Neural progenitor cell (in vitro differentiated cells): ENCODE measurements at regions not wholly inside any gene's neighbourhood (a gene's known extent, or its start where the extent isn't known, plus 50 kb on each side); places are given as distances from the start of the nearest gene placed in this dataset.
"Not testable (repeated sequence)": the region's sequence is repeated elsewhere in the genome, so short reads cannot be mapped to it uniquely, and the experiment has no call there.

ENCODE experiments used
- DNase-seq: peaks from one replicate; pipeline ENCODE4 v3.0.0-alpha.2; 2016; ENCODE audit warnings: low spot score
- H2AFZ ChIP-seq: fragments of 200-600 bp; sonication (generic); replicated peaks from 2 replicates; pipeline ENCODE4 v1.6.1; 2016; ENCODE audit warnings: antibody characterized with exemption
- H3F3A ChIP-seq: fragments of 200-600 bp; sonication (generic); 2 replicates; pipeline ENCODE4 v1.6.1; 2016; ENCODE audit warnings: antibody characterized with exemption, low read depth
- H3K27ac ChIP-seq: fragments of 200-600 bp; sonication (generic); 2 replicates; pipeline ENCODE4 v1.5.1; 2016; ENCODE audit warnings: mild to moderate bottlenecking
- H3K27me3 ChIP-seq: fragments of 200-600 bp; sonication (generic); 2 replicates; pipeline ENCODE4 v1.6.1; 2016; ENCODE audit warnings: mild to moderate bottlenecking, moderate library complexity
- H3K36me3 ChIP-seq: fragments of 200-600 bp; sonication (generic); 2 replicates; pipeline ENCODE4 v1.5.1; 2016
- H3K4me1 ChIP-seq: fragments of 200-600 bp; sonication (generic); 2 replicates; pipeline ENCODE4 v1.6.1; 2016; ENCODE audit warnings: mixed run types
- H3K4me2 ChIP-seq: fragments of 200-600 bp; sonication (generic); 2 replicates; pipeline ENCODE4 v1.6.1; 2016
- H3K4me3 ChIP-seq: fragments of 200-600 bp; sonication (generic); 2 replicates; pipeline ENCODE4 v1.5.1; 2016
- H3K79me2 ChIP-seq: fragments of 200-600 bp; sonication (generic); 2 replicates; pipeline ENCODE4 v1.6.1; 2016; ENCODE audit warnings: low read depth
- H3K9ac ChIP-seq: fragments of 200-600 bp; sonication (generic); 2 replicates; pipeline ENCODE4 v1.6.1; 2016
- H3K9me3 ChIP-seq: fragments of 200-600 bp; sonication (generic); 2 replicates; pipeline ENCODE4 v1.5.1; 2016; ENCODE audit warnings: low read depth
- H4K20me1 ChIP-seq: fragments of 200-600 bp; sonication (generic); 2 replicates; pipeline ENCODE4 v1.6.1; 2016; ENCODE audit warnings: low read depth
- H3K27ac Mint-ChIP-seq: 3 replicates; pipeline ENCODE4 v1.8.0; 2021; ENCODE audit warnings: mixed read lengths
- H3K27me3 Mint-ChIP-seq: 2 replicates; pipeline ENCODE4 v1.8.0; 2022; ENCODE audit warnings: low read depth, mild to moderate bottlenecking, inconsistent platforms, moderate library complexity, mixed read lengths; ENCODE audit not compliant: insufficient read depth
- H3K36me3 Mint-ChIP-seq: 3 replicates; pipeline ENCODE4 v1.8.0; 2021; ENCODE audit warnings: mixed read lengths
- H3K4me1 Mint-ChIP-seq: 3 replicates; pipeline ENCODE4 v1.8.0; 2021; ENCODE audit warnings: mixed read lengths
- H3K4me3 Mint-ChIP-seq: 3 replicates; pipeline ENCODE4 v1.8.0; 2021; ENCODE audit warnings: mild to moderate bottlenecking, moderate library complexity, mixed read lengths
- H3K9me3 Mint-ChIP-seq: 3 replicates; pipeline ENCODE4 v1.8.0; 2020; ENCODE audit warnings: mixed read lengths
- CTCF ChIP-seq: fragments of 200-600 bp; sonication (generic); IDR thresholded peaks from 2 replicates; pipeline ENCODE4 v1.5.1; 2017; ENCODE audit warnings: antibody characterized with exemption, mild to moderate bottlenecking
- EZH2 ChIP-seq: fragments of 200-600 bp; sonication (generic); IDR thresholded peaks from 2 replicates; pipeline ENCODE4 v1.6.1; 2017; ENCODE audit warnings: antibody characterized with exemption, mild to moderate bottlenecking, moderate library complexity
- EZH2phosphoT487 ChIP-seq: fragments of 200-600 bp; sonication (generic); IDR thresholded peaks from 2 replicates; pipeline ENCODE4 v1.6.1; 2017; ENCODE audit warnings: antibody characterized with exemption

GRCh38 chr1:181251713-181252075 lies 163.2 kb downstream of the IER5 start:
- Mint-ChIP-seq H3K9me3 (peaks cover 24% of the 10 kb centered on the region), H3K4me1 (peaks cover 9% of the 10 kb centered on the region), H3K4me3 (no peak overlapping the region), H3K27ac (no peak overlapping the region), H3K36me3 (peaks cover under 1% of the 10 kb centered on the region), H3K27me3 (peaks cover 2% of the 10 kb centered on the region)
- Histone ChIP-seq H3K27ac (no peak overlapping the region), H3F3A (peaks cover 16% of the 10 kb centered on the region), H3K79me2 (no peaks in the 10 kb centered on the region), H3K9ac (no peak overlapping the region), H4K20me1 (no peaks in the 10 kb centered on the region), H3K4me1 (peaks cover 38% of the 10 kb centered on the region), H3K4me3 (no peak overlapping the region), H3K9me3 (no peaks in the 10 kb centered on the region), H3K36me3 (no peaks in the 10 kb centered on the region), H3K4me2 (peak overlapping the region; percentile 38), H3K27me3 (no peaks in the 10 kb centered on the region), H2AFZ (no peak overlapping the region)
- no peak for DNase-seq
- no peak for TF ChIP-seq EZH2phosphoT487
- no peak for TF ChIP-seq EZH2
- TF ChIP-seq CTCF, result no peak

GRCh38 chr1:181253601-181254000 lies 165.1 kb downstream of the IER5 start:
- not testable (repeated sequence) for H3K4me3 ChIP-seq, H3K9ac ChIP-seq, H3K4me3 Mint-ChIP-seq, H3K27ac ChIP-seq, DNase-seq, H2AFZ ChIP-seq, H3K27ac Mint-ChIP-seq, H3K79me2 ChIP-seq, H3K4me1 Mint-ChIP-seq, H3K9me3 ChIP-seq, H3K27me3 Mint-ChIP-seq, H3K27me3 ChIP-seq, H3K4me2 ChIP-seq, H3K36me3 Mint-ChIP-seq, H4K20me1 ChIP-seq, H3K36me3 ChIP-seq, H3F3A ChIP-seq
- H3K4me1 ChIP-seq, result peaks cover 38% of the 10 kb centered on the region
- peaks cover 17% of the 10 kb centered on the region for H3K9me3 Mint-ChIP-seq

GRCh38 chr1:181255270-181255929 lies 166.9 kb downstream of the IER5 start:
- H3K4me3 ChIP-seq, result no peak overlapping the region

More at GRCh38 chr1:181255270-181255929, 166.9 kb downstream of the IER5 start:
- Histone ChIP-seq H3K4me1 (peaks cover 24% of the 10 kb centered on the region), H2AFZ (no peak overlapping the region), H4K20me1 (no peaks in the 10 kb centered on the region), H3K27me3 (no peaks in the 10 kb centered on the region), H3K79me2 (no peaks in the 10 kb centered on the region), H3K9me3 (no peaks in the 10 kb centered on the region), H3K27ac (no peak overlapping the region), H3K36me3 (no peaks in the 10 kb centered on the region), H3K9ac (no peak overlapping the region), H3K4me2 (no peak overlapping the region), H3F3A (no peaks in the 10 kb centered on the region)
- no peak for DNase-seq
- Mint-ChIP-seq H3K4me3 (no peak overlapping the region), H3K4me1 (peaks cover 5% of the 10 kb centered on the region), H3K27ac (no peak overlapping the region), H3K27me3 (peaks cover 9% of the 10 kb centered on the region), H3K9me3 (peaks cover 17% of the 10 kb centered on the region), H3K36me3 (no peaks in the 10 kb centered on the region)
- TF ChIP-seq CTCF (no peak), EZH2phosphoT487 (no peak), EZH2 (no peak)
